Activated T-helper 17 cell treated with anti-CD3 and anti-CD28 coated beads, Interleukin-2, amount 50 U/mL, for 72 hours (primary cell): ENCODE measurements at regions not wholly inside any gene's neighbourhood (a gene's known extent, or its start where the extent isn't known, plus 50 kb on each side); places are given as distances from the start of the nearest gene placed in this dataset.

Experiments
- ATAC-seq: fragments of 150-1000 bp; cut with Tn5 transposase; replicated peaks from 2 replicates; pipeline ENCODE4 v1.10.0; 2021; ENCODE audit warnings: mild to moderate bottlenecking, moderate library complexity
- H3K27ac Mint-ChIP-seq: one replicate; pipeline ENCODE4 v1.8.0; 2022; ENCODE audit warnings: mixed read lengths
- H3K27me3 Mint-ChIP-seq: one replicate; pipeline ENCODE4 v1.8.0; 2022; ENCODE audit warnings: mixed read lengths
- H3K36me3 Mint-ChIP-seq: one replicate; pipeline ENCODE4 v1.8.0; 2022; ENCODE audit warnings: low read depth, mild to moderate bottlenecking, mixed read lengths
- H3K4me1 Mint-ChIP-seq: one replicate; pipeline ENCODE4 v1.8.0; 2022; ENCODE audit warnings: mixed read lengths
- H3K4me3 Mint-ChIP-seq: one replicate; pipeline ENCODE4 v1.8.0; 2022; ENCODE audit warnings: mild to moderate bottlenecking, mixed read lengths
- H3K9me3 Mint-ChIP-seq: one replicate; pipeline ENCODE4 v1.8.0; 2022; ENCODE audit warnings: mixed read lengths

DNA sequence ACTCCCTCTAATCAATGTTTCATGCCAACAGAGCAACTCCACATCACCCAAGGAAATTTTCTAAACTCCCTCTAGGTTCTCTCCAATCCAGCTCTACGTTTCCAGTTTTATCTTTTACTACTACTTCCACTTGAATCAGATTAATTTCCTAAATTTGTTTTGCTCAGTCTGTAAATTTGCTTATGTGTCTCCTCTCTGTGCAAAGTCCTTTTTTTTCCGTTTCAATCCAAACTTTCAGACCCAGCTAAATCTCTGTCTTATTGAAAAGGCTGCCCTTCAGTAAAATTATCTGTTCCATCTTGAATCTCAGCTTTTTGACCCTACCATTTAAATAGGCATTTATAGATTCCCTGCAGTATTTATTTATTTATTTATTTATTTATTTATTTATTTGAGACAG, 61.4 kb upstream of the COX10 start:
- no peak for ATAC-seq
- H3K4me1 Mint-ChIP-seq = peaks cover 12% of the 10 kb centered on the region
- no peak overlapping the region for H3K27ac Mint-ChIP-seq
- H3K36me3 Mint-ChIP-seq = no peaks in the 10 kb centered on the region
- no peak overlapping the region for H3K4me3 Mint-ChIP-seq
- peaks cover 6% of the 10 kb centered on the region for H3K9me3 Mint-ChIP-seq
- no peaks in the 10 kb centered on the region for H3K27me3 Mint-ChIP-seq

DNA sequence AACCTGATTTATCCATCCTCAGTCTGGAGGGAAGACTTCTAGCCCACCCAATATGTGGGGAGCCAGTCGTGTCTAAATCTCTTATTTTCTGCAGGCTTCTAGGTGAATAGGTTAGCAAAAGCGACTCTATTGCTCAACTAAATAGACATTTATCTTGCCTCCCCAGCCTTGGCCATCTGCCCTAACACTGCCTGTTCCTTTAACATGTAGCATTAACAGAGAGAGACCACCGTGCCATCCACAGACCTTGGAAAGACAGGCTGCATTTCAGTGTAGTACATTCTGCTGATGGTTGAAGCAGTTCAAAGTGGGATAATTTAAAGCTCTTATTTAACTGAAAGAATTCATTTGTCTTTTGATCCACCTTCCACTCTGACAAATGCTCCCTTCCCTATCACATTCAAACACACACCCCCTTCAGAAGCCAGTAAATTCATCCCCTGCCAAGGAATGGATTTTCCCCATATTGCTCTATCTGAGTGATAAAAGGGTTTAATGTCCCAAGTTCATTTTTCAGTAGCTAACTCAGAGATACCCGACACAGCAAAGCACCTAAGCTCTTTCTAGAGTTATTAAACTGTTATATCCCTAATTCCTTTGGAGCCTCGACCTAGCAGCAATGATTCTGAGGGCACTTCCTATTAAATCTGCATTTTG, 58.1 kb upstream of the COX10 start:
- Mint-ChIP-seq H3K9me3 (no peaks in the 10 kb centered on the region), H3K4me1 (peaks cover 1% of the 10 kb centered on the region), H3K27me3 (no peaks in the 10 kb centered on the region), H3K36me3 (no peaks in the 10 kb centered on the region), H3K27ac (no peak overlapping the region), H3K4me3 (no peak overlapping the region)
- no peak for ATAC-seq

DNA sequence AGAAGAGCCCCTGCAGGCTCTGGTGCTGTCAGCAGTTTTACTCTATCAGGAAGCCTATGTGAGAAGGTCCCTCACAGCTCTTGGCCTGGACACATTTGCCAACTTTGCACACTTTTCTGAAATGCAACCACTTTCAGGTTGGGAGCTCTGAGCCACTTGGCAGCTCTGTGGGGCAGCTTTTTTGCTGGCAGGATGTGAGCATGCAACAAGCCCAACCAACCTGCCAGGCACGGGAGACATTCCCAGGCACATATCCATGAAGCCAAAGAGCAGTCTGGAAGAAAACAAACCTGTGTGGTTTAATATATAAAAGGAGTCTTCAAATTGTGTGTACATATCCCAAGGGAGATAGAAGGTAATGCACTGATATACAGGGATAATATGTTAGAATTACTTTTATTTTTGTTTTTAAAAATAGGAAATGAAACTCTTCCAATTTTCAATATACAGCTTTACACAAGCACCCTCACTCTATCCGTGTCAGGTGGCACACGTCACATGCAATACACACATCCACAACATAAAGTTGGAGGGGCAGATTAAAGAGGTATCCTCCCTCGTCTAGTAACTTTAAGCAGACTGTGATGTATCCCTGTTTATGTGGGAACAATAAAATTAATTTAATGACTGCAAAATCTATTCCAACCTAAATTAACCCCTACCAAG, 57.4 kb upstream of the COX10 start:
- Mint-ChIP-seq H3K27me3 (no peaks in the 10 kb centered on the region), H3K4me3 (no peak overlapping the region), H3K9me3 (no peaks in the 10 kb centered on the region), H3K27ac (no peak overlapping the region), H3K36me3 (no peaks in the 10 kb centered on the region), H3K4me1 (no peaks in the 10 kb centered on the region)
- no peak for ATAC-seq

DNA sequence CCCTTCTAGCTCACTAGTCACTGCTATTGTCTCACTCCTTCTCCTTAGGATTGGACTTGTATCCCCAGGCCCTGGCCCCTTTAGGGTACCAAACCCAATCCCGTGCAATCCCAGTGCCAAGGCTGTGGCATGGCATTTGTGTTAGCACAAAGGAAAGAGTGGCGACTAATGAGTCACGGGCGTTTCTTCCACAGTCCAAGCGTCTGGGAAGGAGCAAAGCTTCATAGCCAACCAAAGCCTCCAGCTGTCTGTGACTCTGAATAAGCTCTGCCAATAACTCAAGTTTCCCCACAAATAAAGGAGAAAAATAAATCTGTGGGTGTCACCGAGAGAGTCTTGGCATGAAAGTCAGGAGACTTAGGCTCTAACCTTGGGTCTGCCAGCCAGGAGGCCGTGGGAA, 54.6 kb upstream of the COX10 start:
- H3K4me3 Mint-ChIP-seq = no peak overlapping the region
- H3K4me1 Mint-ChIP-seq = peaks cover 10% of the 10 kb centered on the region
- H3K36me3 Mint-ChIP-seq = no peaks in the 10 kb centered on the region
- H3K27ac Mint-ChIP-seq = no peak overlapping the region
- ATAC-seq = no peak
- H3K9me3 Mint-ChIP-seq = no peaks in the 10 kb centered on the region
- H3K27me3 Mint-ChIP-seq = no peaks in the 10 kb centered on the region

DNA sequence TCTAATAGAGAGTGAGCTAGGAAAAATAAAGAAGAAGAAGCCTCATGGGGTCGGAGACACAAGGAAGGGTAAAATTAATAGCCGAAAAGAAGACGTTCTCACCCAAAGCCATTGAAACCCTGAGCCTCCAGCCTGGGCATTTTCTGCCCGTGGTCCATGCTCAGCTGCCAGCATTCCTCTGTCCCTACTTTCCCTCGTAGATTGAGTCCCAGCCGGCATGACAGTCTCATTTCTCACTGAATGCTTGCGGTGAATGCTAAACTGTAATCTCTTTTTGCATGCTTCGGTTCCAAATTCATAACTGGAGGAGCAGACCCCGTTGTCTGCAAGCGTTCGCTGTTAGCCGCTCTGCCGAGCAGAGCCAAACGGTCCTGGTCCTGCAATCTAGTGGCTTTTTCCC, 54.0 kb upstream of the COX10 start:
- no peaks in the 10 kb centered on the region for H3K27me3 Mint-ChIP-seq
- H3K9me3 Mint-ChIP-seq = no peaks in the 10 kb centered on the region
- no peak overlapping the region for H3K27ac Mint-ChIP-seq
- ATAC-seq = no peak
- H3K4me3 Mint-ChIP-seq = no peak overlapping the region
- H3K36me3 Mint-ChIP-seq = no peaks in the 10 kb centered on the region
- peaks cover 11% of the 10 kb centered on the region for H3K4me1 Mint-ChIP-seq

DNA sequence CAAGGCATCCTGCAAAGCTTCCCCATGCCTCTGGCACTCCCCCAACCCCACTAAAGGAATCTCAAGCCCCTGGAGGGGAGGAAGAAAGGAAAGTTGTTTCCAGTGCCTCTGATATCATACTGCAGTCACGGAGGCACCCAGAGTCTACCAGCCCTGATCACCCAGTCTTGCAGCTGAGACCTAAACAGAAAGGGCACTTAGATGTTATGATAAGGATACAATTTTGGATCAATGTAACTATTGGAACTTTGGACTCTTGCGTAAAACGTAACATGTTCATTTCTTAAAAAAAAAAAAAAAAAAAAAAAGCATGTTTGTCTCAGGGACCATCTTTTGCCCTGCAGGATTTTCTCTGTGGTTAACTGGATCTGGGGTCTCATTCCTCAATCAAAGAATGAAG, 52.4 kb upstream of the COX10 start:
- no peaks in the 10 kb centered on the region for H3K27me3 Mint-ChIP-seq
- no peak overlapping the region for H3K4me3 Mint-ChIP-seq
- H3K27ac Mint-ChIP-seq = no peak overlapping the region
- ATAC-seq = no peak
- peaks cover 11% of the 10 kb centered on the region for H3K4me1 Mint-ChIP-seq
- H3K36me3 Mint-ChIP-seq = no peaks in the 10 kb centered on the region
- no peaks in the 10 kb centered on the region for H3K9me3 Mint-ChIP-seq

DNA sequence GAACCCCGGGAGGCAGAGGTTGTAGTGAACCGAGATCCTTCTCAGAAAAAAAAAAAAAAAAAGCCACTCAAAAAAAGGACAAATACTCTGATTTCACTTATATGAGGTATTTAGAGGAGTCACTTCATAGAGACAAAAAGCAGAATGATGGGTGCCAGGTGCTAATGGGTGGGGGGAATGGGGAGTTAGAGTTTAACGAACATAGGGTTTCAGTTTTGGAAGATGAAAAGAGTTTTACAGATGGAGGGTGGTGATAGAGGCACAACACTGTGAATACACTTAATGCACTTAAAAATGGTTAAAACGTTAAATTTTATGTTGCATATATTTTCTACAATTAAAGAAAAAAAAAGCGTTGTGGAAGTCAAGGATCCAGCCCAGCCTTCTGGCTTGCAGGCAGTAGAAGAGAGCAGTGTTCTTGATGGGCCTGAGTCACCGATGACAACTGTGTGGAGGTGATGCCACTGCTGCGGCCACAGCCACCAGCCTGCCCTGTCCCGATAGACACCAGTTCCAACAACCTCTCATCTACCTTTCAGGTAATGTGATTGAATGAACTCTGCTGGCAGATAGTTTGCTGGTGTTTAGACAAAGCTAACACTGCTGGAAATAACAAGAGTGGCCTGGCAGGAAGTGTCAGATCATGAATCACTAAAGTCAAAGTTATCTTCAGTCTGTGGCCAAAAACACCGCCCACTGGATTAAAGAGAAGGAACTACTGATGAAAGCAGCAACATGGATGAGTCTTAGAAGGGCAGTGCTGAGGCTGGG, 49.9 kb upstream of the COX10 start:
- H3K27ac Mint-ChIP-seq = peak overlapping the region; percentile 28
- no peaks in the 10 kb centered on the region for H3K9me3 Mint-ChIP-seq
- H3K36me3 Mint-ChIP-seq = no peaks in the 10 kb centered on the region
- H3K27me3 Mint-ChIP-seq = no peaks in the 10 kb centered on the region
- no peak overlapping the region for H3K4me3 Mint-ChIP-seq
- peak; percentile 87 for ATAC-seq
- peaks cover 11% of the 10 kb centered on the region for H3K4me1 Mint-ChIP-seq
